ENCODE measurements at regions not wholly inside any gene's neighbourhood (a gene's known extent, or its start where the extent isn't known, plus 50 kb on each side); places are given as distances from the start of the nearest gene placed in this dataset.

- TF ChIP-seq ZNF560 (tag by site-specific recombination; IDR thresholded peaks at IDR 0.05; ENCODE audit: borderline replicate concordance) (no peak), ZBTB8A (tag by site-specific recombination; IDR thresholded peaks at IDR 0.05) (no peak), KLF8 (tag by site-specific recombination; IDR thresholded peaks at IDR 0.05) (no peak), PRDM2 (tag by site-specific recombination; IDR thresholded peaks at IDR 0.05; ENCODE audit: borderline replicate concordance) (no peak), ZNF140 (tag by site-specific recombination; IDR thresholded peaks at IDR 0.05) (no peak), ZBTB48 (tag by site-specific recombination; IDR thresholded peaks at IDR 0.05) (no peak), ZNF404 (tag by site-specific recombination; IDR thresholded peaks at IDR 0.05) (no peak), ZFP37 (tag by site-specific recombination; IDR thresholded peaks at IDR 0.05) (no peak), GFI1B (tag by site-specific recombination; IDR thresholded peaks at IDR 0.05) (no peak), ZNF248 (tag by site-specific recombination; IDR thresholded peaks at IDR 0.05) (no peak), ZNF114 (tag by site-specific recombination; IDR thresholded peaks at IDR 0.05) (no peak), ZNF785 (tag by site-specific recombination; IDR thresholded peaks at IDR 0.05) (no peak), ZNF530 (tag by site-specific recombination; IDR thresholded peaks at IDR 0.05; ENCODE audit: low read depth) (no peak), ZNF302 (tag by site-specific recombination; IDR thresholded peaks at IDR 0.05; ENCODE audit: low read depth) (no peak), ZNF473 (tag by site-specific recombination; IDR thresholded peaks at IDR 0.05) (no peak)
- ChIA-PET POLR2A (no interaction called here), CTCF (interaction anchor here (0.6 to 0.7 kb wide), 3 partner anchors 100 to 1922 kb away, joined by 3 to 6 read pairs (median 3); no protein-coding TSS in a partner anchor)
- Histone ChIP-seq H3K4me1 (ENCODE audit: control insufficient read depth, insufficient read depth, low read length) (no peaks in the 10 kb centered on the region), H3K27ac (ENCODE audit: extremely low read depth, low read depth, low read length) (no peak overlapping the region), H3K36me3 (ENCODE audit: control insufficient read depth in 2 of 2, insufficient read depth in 1 of 2, low read length in 2 of 2) (no peaks in the 10 kb centered on the region), H3K4me3 (ENCODE audit: low read depth, low read length) (no peak overlapping the region), H3K9me3 (ENCODE audit: control insufficient read depth, insufficient read depth, low read depth, low read length) (no peaks in the 10 kb centered on the region)
These were observed 284.6 kb upstream of the ELAC2 start for GRCh38 chr17:13302419-13302818.

GRCh38 chr17:13297183-13297582, 279.4 kb upstream of the ELAC2 start:
- POLR2A ChIA-PET: no interaction called here
- Histone ChIP-seq H3K4me1 (ENCODE audit: control insufficient read depth, insufficient read depth, low read length) (no peaks in the 10 kb centered on the region), H3K4me3 (ENCODE audit: low read depth, low read length) (no peak overlapping the region), H3K36me3 (ENCODE audit: control insufficient read depth in 2 of 2, insufficient read depth in 1 of 2, low read length in 2 of 2) (no peaks in the 10 kb centered on the region), H3K9me3 (ENCODE audit: control insufficient read depth, insufficient read depth, low read depth, low read length) (no peaks in the 10 kb centered on the region), H3K27ac (ENCODE audit: extremely low read depth, low read depth, low read length) (no peak overlapping the region)
- TF ChIP-seq MEIS1 (CRISPR knock-in tag; IDR thresholded peaks at IDR 0.05; ENCODE audit: borderline replicate concordance) (no peak), ZBTB21 (tag by site-specific recombination; IDR thresholded peaks at IDR 0.05) (no peak), MZF1 (tag by site-specific recombination; IDR thresholded peaks at IDR 0.05; ENCODE audit: borderline replicate concordance) (no peak), ZNF518A (tag by site-specific recombination; conservative IDR thresholded peaks at IDR 0.05; ENCODE audit: low read depth) (no peak), ZNF645 (tag by site-specific recombination; IDR thresholded peaks at IDR 0.05) (no peak)
- CTCF ChIA-PET: interaction anchor here (1.5 kb wide), 1 partner anchor 9 kb away, joined by 3 read pairs; no protein-coding TSS in a partner anchor
